NCI-H1436 (cell line): ENCODE measurements at regions not wholly inside any gene's neighbourhood (a gene's known extent, or its start where the extent isn't known, plus 50 kb on each side); places are given as distances from the start of the nearest gene placed in this dataset.
"Not testable (repeated sequence)": the region's sequence is repeated elsewhere in the genome, so short reads cannot be mapped to it uniquely, and the experiment has no call there.

Experiments
- DNase-seq: peaks from one replicate; lab custom pipeline; 2025; lab: John Stamatoyannopoulos, UW

- DNase-seq = no peak
Observed at GRCh38 chr2:77578354-77578753, 56.2 kb upstream of the LRRTM4 start.

GRCh38 chr2:77579076-77579769, 57.0 kb upstream of the LRRTM4 start:
- DNase-seq = no peak

GRCh38 chr2:77588438-77588837, 66.3 kb upstream of the LRRTM4 start:
- DNase-seq = no peak

- no peak for DNase-seq
Observed at GRCh38 chr2:77590298-77590917, 68.2 kb upstream of the LRRTM4 start.

GRCh38 chr2:77592955-77593354, 70.8 kb upstream of the LRRTM4 start:
- not testable (repeated sequence) for DNase-seq

GRCh38 chr2:77602771-77603170, 80.6 kb upstream of the LRRTM4 start:
- no peak for DNase-seq

- no peak for DNase-seq
Observed at GRCh38 chr2:77604953-77605929, 83.1 kb upstream of the LRRTM4 start.

GRCh38 chr2:77608510-77608909, 86.3 kb upstream of the LRRTM4 start:
- no peak for DNase-seq

- no peak for DNase-seq
Observed at GRCh38 chr2:77629539-77629938, 107.4 kb upstream of the LRRTM4 start.

GRCh38 chr2:77631007-77631406, 108.8 kb upstream of the LRRTM4 start:
- DNase-seq = no peak

GRCh38 chr2:77633601-77634000, 111.4 kb upstream of the LRRTM4 start:
- DNase-seq = no peak

- DNase-seq = no peak
Observed at GRCh38 chr2:77640924-77641323, 118.7 kb upstream of the LRRTM4 start.

- no peak for DNase-seq
Observed at GRCh38 chr2:77642339-77642738, 120.2 kb upstream of the LRRTM4 start.

GRCh38 chr2:77649856-77650255, 127.7 kb upstream of the LRRTM4 start:
- no peak for DNase-seq

- DNase-seq = no peak
Observed at GRCh38 chr2:77652499-77652898, 130.3 kb upstream of the LRRTM4 start.

GRCh38 chr2:77664491-77664890, 142.3 kb upstream of the LRRTM4 start:
- DNase-seq = no peak

- DNase-seq = no peak
Observed at GRCh38 chr2:77666251-77666980, 144.2 kb upstream of the LRRTM4 start.

- not testable (repeated sequence) for DNase-seq
Observed at GRCh38 chr2:77684543-77685319, 162.6 kb upstream of the LRRTM4 start.

- no peak for DNase-seq
Observed at GRCh38 chr2:77712601-77713000, 190.4 kb upstream of the LRRTM4 start.

- DNase-seq = no peak
Observed at GRCh38 chr2:77713412-77713811, 191.2 kb upstream of the LRRTM4 start.

GRCh38 chr2:77720115-77720514, 197.9 kb upstream of the LRRTM4 start:
- no peak for DNase-seq
